H1 (cell line): ENCODE measurements at regions not wholly inside any gene's neighbourhood (a gene's known extent, or its start where the extent isn't known, plus 50 kb on each side); places are given as distances from the start of the nearest gene placed in this dataset.

Experiments
- BRCA1 ChIP-seq: IDR thresholded peaks from 2 replicates; pipeline ENCODE4 v1.6.1; 2012; ENCODE audit warnings: low read depth, low read length, improper control_type of control experiment
- CTCF ChIP-seq, 3 experiments: IDR thresholded peaks; 1 replicate in 2 of 3; 2 replicates in 1 of 3; pipeline versions ENCODE4 v1.5.1 to v1.6.1; 2011; ENCODE audit warnings: low read length in 3 of 3, mild to moderate bottlenecking in 3 of 3, inconsistent platforms in 2 of 3, low read depth in 1 of 3, moderate library complexity in 1 of 3; ENCODE audit not compliant: insufficient read depth in 1 of 3; ENCODE audit errors: control extremely low read depth in 1 of 3
- EZH2 ChIP-seq: fragments of 200-600 bp; sonication (generic); IDR thresholded peaks from 2 replicates; pipeline ENCODE4 v1.7.1; 2012; ENCODE audit warnings: low read depth, mild to moderate bottlenecking, moderate library complexity, low read length, inconsistent platforms; ENCODE audit not compliant: severe bottlenecking
- POLR2AphosphoS5 ChIP-seq: IDR thresholded peaks from 2 replicates; pipeline ENCODE4 v1.6.1; 2011; ENCODE audit warnings: low read depth, low read length
- SP1 ChIP-seq: IDR thresholded peaks from 2 replicates; pipeline ENCODE4 v1.6.1; 2011; ENCODE audit warnings: low read depth, low read length
- SP4 ChIP-seq: IDR thresholded peaks from 2 replicates; pipeline ENCODE4 v1.6.1; 2012; ENCODE audit warnings: low read length, inconsistent platforms
- TAF7 ChIP-seq: optimal IDR thresholded peaks from 2 replicates; pipeline ENCODE3; 2011; ENCODE audit warnings: low read depth, mild to moderate bottlenecking, inconsistent platforms, low read length, moderate library complexity, borderline replicate concordance
- USF2 ChIP-seq: IDR thresholded peaks from 2 replicates; pipeline ENCODE4 v1.6.1; 2011; ENCODE audit warnings: low read length, improper control_type of control experiment

GRCh38 chr6:15751721-15752350, 89.0 kb upstream of the DTNBP1 start:
- TF ChIP-seq EZH2 (no peak), SP4 (no peak), BRCA1 (no peak), USF2 (no peak), CTCF (IDR thresholded peaks at IDR 0.05; ENCODE audit: control extremely low read depth in 1 of 3, insufficient read depth in 1 of 3, low read depth in 1 of 3, low read length in 3 of 3) (no peak), SP1 (no peak), TAF7 (no peak), POLR2AphosphoS5 (no peak)
